HG03159 (cell line): ENCODE measurements at regions not wholly inside any gene's neighbourhood (a gene's known extent, or its start where the extent isn't known, plus 50 kb on each side); places are given as distances from the start of the nearest gene placed in this dataset.
"Not testable (repeated sequence)": the region's sequence is repeated elsewhere in the genome, so short reads cannot be mapped to it uniquely, and the experiment has no call there.

ENCODE experiments used
- ATAC-seq: cut with Tn5 transposase; IDR thresholded peaks from one replicate; pipeline ENCODE4 v1.9.1; 2021; ENCODE audit warnings: mild to moderate bottlenecking, moderate library complexity; ENCODE audit not compliant: unreplicated experiment

DNA sequence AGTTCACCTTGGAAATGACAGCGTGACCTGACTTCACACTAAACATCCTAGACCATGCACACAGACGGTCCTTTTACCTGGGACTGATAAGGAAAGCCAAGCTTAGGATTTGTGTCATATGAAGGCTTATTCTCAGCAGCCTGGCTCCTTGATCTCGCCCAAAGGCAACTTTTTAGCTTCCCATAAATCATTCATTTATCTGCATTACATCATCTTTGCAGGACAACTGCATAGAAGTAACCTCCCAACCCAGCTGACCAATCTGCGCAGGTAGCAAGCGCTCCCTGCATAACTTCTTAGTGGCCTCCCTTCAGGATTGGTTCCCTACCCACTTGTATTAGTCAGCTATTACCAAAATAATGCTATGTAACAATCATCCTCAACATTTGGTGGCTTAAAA, 389.9 kb upstream of the PROK2 start:
- no peak for ATAC-seq

DNA sequence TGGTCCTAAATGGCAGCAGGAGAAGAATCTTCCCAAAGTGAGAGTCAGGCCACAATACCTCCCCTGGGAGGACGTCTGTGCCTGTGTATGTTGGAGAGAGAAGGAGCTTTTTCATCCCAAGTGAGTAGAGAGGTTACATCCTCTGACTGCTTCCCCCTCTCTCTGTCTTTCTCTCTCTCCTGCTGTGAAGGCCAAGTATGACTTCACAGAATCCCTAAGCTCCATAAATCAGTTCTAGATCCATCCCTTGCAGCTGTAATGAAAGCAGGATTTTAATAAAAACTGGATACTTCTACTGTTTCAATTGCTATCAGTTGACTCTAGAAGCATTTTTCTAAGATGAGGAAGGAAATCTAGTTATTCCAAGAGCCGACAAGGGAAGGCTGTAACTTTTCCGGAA, 389.1 kb upstream of the PROK2 start:
- ATAC-seq, result no peak

DNA sequence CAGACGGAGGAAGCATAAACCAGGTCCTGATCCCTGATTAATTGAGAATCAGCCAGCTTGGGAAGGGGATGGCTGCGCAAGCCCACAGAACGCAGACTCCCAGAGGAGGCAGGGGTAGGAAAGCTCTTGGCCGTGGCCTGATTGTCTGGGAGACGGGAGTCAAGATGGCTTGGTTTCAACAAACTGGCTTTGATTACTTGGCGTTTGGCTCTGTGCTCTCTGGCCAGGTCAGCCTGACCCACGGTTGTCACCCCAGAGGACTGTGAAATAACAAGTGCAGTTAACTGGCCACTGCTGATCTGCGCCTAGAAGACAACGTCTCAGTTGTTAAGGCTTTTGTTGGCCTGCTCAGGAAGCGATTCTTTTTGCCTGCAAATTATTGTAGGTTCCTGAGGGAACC, 387.0 kb upstream of the PROK2 start:
- no peak for ATAC-seq

GRCh38 chr3:72171463-72171881, 386.5 kb upstream of the PROK2 start:
- no peak for ATAC-seq

DNA sequence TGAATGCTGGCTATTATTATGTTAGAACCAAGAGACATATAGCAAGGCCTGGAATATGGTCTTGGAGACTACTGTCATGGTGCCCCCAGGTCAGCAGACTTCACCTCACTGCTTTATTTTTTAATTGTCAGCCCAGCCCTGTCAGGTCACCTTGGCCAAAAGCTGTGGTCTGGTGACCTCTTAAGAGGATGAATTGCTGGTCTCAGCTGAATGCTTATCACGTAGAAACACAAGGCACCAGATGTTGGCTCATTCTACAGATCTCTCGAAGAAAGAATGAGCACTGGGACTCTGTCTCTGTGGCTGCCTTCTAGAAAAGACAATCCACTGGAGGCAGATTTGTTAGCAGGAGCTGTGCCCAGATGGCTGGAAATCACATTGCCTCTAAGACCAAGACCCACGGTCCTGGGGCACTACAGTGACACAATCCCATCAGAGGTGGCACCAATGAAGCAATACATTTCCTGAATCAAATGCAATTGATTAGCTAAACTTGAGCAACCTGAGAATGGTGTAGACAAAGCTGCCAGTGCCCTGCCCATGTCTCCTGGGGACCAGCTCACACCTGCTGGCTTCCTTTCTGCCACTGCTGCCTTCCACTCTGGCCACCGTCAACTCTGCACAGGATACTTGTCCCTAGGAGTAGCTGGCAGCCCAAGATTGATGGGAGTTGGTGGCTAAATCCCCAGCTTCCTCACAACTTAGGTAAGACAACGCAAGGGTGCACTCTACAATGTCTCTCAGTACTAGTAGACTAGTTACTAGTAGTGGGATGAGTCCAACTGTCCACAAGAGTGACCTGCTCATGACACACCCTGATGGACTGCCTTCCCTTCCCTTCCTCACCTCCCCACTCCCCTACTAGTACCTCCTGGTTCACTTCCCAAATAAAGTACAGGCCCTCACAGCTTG, 384.9 kb upstream of the PROK2 start:
- no peak for ATAC-seq

DNA sequence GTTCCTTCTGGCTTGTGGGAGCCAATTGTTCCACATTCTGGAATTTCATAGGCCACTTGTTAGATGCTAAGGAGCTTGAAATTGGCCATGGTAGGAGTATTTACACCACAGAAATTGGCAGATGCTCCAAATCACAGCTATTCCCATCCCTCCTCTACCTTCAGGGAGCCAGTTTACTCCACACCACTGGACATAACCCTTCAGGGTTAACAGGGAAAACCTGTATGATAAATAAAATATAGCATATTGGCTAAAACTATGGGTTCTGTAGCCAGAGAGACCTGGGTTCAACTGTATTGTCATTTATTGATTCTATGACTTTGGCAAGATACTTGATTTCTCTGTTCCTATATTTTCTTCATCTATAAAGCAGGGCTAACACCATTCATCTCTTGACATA, 384.2 kb upstream of the PROK2 start:
- ATAC-seq, result no peak

GRCh38 chr3:72165808-72166207, 380.9 kb upstream of the PROK2 start:
- ATAC-seq, result no peak

DNA sequence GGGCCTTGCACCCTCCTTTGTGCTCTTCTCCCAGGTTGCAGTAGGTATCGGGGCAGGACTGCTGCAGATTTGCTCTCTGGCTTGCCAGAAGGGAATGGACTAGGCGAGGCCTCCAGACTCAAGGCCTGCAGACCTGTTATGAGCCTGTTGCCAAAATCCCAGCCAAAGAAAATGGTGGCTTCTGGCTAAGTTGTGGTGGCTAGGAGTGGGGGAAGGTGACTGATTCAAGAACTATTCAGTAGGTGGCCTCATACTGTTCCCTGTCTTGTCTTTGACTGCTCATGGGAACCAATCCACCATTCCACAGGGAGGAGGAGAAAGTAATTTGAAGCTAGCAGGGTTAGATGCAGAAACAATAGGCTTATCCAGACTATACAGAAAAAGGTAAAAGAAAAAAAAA, 380.4 kb upstream of the PROK2 start:
- ATAC-seq, result no peak

GRCh38 chr3:72164635-72164978, 379.7 kb upstream of the PROK2 start:
- no peak for ATAC-seq

DNA sequence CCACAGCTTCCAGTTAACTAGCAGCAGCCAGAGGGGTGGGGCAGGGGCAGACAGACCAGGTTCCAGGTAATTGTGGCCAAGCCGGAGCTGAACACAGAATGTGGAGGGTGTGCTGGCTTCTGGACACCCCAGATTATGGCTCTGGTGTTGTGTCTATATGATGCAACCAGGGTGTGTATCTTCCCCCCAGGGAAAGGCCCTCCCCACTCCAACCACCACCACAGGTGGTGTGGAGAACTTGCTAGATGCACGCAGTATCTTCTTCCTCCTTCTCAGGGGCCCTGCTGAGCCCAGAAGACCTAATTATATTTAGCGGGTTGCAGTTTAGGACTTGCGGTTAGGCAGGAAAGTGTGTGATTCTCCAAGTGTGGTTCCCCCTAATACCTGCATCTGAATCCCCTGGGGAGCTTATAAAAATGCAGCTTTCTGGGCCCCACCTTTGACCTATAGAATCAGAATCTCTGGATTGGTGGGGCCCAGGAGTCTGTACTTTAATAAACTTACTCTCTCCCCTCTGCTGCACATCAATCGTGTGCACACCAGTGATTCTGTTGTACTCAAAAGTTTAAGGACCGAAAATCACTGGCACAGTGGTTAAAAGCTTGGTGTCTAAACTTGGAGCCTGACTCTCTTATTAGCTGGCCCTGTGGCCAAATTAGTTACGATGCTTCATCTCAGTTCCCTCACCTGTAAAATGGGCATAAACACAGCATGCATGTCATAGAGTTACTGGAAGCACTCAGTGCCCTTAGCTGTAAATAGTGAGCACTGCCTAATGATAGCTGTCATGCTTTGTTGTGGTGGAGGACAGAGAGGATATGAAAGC, 379.1 kb upstream of the PROK2 start:
- peak; percentile 85 for ATAC-seq

DNA sequence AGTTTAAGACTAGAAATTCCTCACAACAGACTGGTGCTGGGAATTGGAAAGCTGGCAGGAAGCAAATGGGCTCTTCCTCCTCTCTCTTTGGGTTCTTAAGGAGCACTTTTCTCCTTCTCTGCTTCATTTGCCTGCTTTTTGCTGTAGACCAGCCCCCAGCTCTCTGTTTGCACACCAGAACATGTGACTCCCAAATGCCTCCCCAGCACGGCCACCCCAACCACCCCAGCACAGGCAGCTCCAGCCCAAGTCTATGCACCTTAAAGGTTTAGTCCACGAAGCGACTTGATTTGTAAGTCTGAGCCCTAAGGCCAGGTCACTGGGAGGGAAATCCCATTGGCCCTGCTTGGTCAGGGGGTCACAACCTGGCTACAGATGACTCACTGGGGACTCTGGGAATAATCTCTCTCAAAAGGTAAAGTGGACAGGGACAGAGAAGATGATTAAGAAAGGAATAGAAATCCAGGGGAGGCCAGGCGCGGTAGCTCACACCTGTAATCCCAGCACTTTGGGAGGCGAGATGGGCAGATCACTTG, 377.8 kb upstream of the PROK2 start:
- ATAC-seq, result no peak

- ATAC-seq, result no peak
Measured at GRCh38 chr3:72161881-72162595, 377.1 kb upstream of the PROK2 start.

GRCh38 chr3:72161285-72161684, 376.3 kb upstream of the PROK2 start:
- not testable (repeated sequence) for ATAC-seq

DNA sequence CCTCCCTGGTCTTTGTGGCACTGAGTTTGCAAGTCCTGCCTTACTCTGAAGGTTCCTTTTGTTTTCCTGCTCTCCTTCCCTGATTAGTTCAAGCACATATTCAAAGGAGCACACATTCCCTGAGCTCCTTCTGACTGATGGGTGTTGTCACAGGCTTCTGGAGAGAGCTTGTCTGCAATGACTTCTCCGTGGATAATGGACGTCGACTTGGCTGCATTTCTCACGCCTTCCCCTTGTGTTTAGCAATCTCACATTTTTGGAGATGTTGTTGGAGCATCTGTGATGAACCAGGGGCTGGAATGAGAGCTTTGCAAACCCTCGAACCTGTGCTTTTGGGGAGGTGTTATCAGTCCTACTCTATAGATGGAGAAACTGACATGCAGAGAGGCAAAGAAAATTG, 375.4 kb upstream of the PROK2 start:
- ATAC-seq, result no peak

DNA sequence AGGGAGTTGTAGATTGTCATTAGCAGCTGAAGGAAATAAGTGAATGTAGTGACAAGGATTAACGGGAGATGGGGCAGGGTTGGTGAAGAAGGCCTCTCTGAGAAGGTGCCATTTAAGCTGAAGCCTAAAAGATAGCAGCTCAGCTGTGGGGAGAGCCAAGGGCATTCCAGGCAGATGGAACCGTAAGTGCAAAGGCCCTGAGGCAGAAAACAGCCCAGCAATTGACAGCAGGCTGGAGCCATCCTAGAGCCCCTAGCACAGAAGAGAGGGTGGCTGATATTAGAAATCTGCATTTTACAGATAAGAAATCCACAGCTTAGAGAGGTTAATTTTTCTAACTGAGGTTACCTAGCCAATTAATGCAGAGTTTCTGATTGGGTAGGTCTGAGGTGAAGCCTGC, 374.5 kb upstream of the PROK2 start:
- ATAC-seq, result no peak

DNA sequence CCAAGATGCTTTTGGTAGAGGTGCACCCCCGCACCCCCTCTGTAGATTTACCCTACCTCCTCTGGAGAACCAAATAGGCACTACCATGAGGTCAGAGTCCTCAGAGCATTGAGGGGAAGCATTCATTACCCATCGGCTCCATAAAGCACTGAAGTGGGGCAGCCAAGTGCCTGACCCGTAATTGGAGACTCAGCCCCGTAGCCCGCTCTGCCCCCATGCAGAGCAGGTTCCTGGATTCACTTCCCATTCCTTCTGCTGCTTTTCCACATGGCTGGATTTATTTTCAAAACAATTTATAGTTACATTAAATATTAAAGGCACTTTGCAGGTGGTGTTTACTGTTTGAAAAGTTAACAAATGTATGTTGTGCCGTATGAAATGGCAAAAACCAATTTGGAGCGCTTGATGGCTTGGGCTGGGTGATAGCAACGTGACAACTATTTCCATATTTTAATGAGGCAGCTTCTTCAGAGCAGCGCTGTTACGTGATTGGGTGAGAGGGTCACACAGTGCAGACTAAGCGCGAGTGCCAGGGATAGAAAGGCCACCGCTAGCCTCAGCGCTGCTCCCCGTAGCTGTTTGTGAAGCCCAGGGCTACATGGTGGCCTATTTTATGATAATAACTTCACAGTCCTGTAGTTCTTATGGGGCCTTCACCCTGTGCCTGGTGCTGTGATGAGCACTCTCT, 373.8 kb upstream of the PROK2 start:
- peak; percentile 11 for ATAC-seq

DNA sequence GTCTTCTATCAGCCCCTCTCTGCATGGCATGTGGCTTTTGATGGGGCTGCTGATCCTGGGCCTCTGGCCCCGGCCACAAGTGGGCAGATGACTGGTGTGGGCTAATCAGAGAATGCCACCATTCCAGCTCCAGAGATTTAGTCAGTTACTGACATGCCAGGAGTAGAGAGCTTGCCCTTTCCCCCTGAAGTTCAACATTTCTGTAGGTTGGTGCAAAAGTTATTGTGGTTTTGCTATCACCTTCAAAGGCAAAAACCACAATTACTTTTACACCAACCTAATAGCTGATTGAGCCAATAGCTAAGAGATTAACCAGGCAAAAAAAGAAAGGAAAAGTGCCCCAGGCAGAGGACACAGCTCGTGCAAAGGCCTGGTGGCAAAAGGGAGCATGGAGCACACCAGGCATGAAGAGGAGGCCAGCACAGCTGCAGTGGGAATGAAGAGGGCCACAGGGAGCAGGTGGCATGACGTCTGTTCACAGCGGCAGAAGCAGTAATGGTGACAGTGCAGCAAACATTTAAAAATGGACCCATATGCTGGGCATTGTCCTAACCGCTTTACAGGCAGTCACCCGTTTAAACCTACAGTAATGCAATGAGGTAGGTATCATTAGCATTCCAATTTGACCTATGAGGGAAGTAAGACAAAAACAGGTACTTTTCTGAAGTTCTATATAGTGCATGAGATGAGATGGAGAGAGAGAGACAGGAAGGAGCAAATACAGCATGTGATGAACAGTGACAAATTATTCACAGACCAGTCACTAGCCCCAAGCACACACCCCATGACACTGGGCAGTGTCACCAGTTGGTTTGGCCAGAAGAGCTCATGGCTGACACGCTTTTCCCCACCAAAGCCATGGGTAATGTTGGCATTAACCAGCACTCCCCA, 373.0 kb upstream of the PROK2 start:
- ATAC-seq, result peak; percentile 73

- ATAC-seq, result no peak
Measured at GRCh38 chr3:72155391-72156064, 370.6 kb upstream of the PROK2 start.
